ENCODE measurements at regions not wholly inside any gene's neighbourhood (a gene's known extent, or its start where the extent isn't known, plus 50 kb on each side); places are given as distances from the start of the nearest gene placed in this dataset.

DNA sequence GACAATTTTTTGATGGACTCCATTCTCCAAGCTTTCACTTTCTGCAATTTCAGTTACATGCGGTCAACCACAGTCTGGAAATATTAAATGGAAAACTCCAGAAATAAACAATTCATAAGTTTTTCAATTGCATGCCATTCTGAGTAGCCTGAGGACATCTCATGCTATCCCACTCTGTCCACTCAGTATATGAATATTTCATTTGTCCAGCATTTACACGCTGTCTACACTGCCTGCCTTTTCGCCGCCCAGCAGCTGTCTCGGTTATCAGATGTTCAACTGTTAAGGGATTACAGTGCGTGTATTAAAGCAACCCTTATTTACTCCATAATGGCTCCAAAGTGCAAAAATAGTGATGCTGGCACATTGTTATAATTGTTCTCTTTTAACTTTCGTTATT lies 116.3 kb downstream of the ADSS2 start:
- FAIRE-seq (no peak), DNase-seq (ENCODE audit: insufficient read length) (no peak)
- TF ChIP-seq TAF1 (IDR thresholded peaks at IDR 0.05; ENCODE audit: borderline replicate concordance, low read depth, low read length) (no peak), POLR2A (IDR thresholded peaks at IDR 0.05; ENCODE audit: low read depth, low read length) (no peak), POLR2AphosphoS5 (IDR thresholded peaks at IDR 0.05; ENCODE audit: low read depth, low read length) (no peak)

- TF ChIP-seq POLR2A (IDR thresholded peaks at IDR 0.05; ENCODE audit: low read depth, low read length) (no peak), TAF1 (IDR thresholded peaks at IDR 0.05; ENCODE audit: borderline replicate concordance, low read depth, low read length) (no peak), POLR2AphosphoS5 (IDR thresholded peaks at IDR 0.05; ENCODE audit: low read depth, low read length) (no peak)
- DNase-seq (ENCODE audit: insufficient read length) (no peak), FAIRE-seq (no peak)
These were observed 115.3 kb downstream of the ADSS2 start for GRCh38 chr1:244336232-244336899.

- TF ChIP-seq POLR2AphosphoS5 (IDR thresholded peaks at IDR 0.05; ENCODE audit: low read depth, low read length), result no peak
- TF ChIP-seq POLR2A (IDR thresholded peaks at IDR 0.05; ENCODE audit: low read depth, low read length), result no peak
- TF ChIP-seq TAF1 (IDR thresholded peaks at IDR 0.05; ENCODE audit: borderline replicate concordance, low read depth, low read length), result no peak
- DNase-seq (ENCODE audit: insufficient read length), result no peak
- no peak for FAIRE-seq
These were observed 113.9 kb downstream of the ADSS2 start for GRCh38 chr1:244337839-244338238.

- FAIRE-seq (no peak), DNase-seq (ENCODE audit: insufficient read length) (no peak)
- TF ChIP-seq POLR2A (IDR thresholded peaks at IDR 0.05; ENCODE audit: low read depth, low read length), result no peak
- no peak for TF ChIP-seq POLR2AphosphoS5 (IDR thresholded peaks at IDR 0.05; ENCODE audit: low read depth, low read length)
- TF ChIP-seq TAF1 (IDR thresholded peaks at IDR 0.05; ENCODE audit: borderline replicate concordance, low read depth, low read length), result no peak
These were observed 112.5 kb downstream of the ADSS2 start for GRCh38 chr1:244339073-244339692.

DNA sequence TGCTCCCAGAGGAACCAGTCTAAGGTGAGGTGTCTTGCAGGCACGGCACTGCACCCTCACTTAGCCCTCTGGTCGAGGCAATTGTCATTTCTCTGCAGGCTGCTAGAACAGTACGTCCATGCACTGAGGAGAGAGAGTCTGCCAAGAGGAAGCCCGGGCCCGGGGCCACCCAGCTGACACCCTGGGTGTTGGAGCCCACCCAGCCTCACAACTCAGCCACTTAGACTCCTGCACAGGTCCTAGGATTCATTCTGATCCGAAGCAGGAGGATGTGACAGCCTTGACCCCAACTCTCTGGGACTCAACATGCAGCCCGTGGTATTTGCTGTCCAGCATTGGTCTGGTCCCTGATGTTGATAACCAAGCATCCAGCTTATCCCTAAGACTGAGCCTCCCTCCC lies 111.9 kb downstream of the ADSS2 start:
- no peak for FAIRE-seq
- no peak for DNase-seq (ENCODE audit: insufficient read length)
- TF ChIP-seq TAF1 (IDR thresholded peaks at IDR 0.05; ENCODE audit: borderline replicate concordance, low read depth, low read length), result no peak
- no peak for TF ChIP-seq POLR2AphosphoS5 (IDR thresholded peaks at IDR 0.05; ENCODE audit: low read depth, low read length)
- no peak for TF ChIP-seq POLR2A (IDR thresholded peaks at IDR 0.05; ENCODE audit: low read depth, low read length)

DNA sequence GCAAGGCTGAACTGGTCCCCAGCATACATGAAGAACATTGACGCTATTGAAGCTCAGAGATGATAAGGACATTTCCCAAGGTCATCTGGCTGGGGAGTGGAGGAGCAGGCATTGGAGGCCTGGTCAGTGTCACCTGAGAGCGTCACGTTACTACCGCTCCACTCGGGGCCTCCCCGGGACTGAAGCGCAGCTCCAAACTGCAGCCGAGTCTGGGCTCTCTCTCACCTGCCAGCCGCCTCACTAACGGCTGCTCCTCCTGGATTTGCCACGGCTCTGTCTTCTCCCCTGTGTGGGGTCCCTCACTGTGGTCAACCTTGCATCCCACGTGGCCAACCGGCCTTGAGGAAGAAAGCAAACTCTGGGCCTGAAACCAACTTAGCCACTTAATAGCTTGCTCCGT lies 111.3 kb downstream of the ADSS2 start:
- FAIRE-seq (no peak), DNase-seq (ENCODE audit: insufficient read length) (no peak)
- TF ChIP-seq POLR2A (IDR thresholded peaks at IDR 0.05; ENCODE audit: low read depth, low read length) (no peak), POLR2AphosphoS5 (IDR thresholded peaks at IDR 0.05; ENCODE audit: low read depth, low read length) (no peak), TAF1 (IDR thresholded peaks at IDR 0.05; ENCODE audit: borderline replicate concordance, low read depth, low read length) (no peak)

GRCh38 chr1:244341455-244342450 lies 110.0 kb downstream of the ADSS2 start:
- no peak for DNase-seq (ENCODE audit: insufficient read length)
- no peak for TF ChIP-seq POLR2AphosphoS5 (IDR thresholded peaks at IDR 0.05; ENCODE audit: low read depth, low read length)
- TF ChIP-seq POLR2A (IDR thresholded peaks at IDR 0.05; ENCODE audit: low read depth, low read length), result no peak
- no peak for TF ChIP-seq TAF1 (IDR thresholded peaks at IDR 0.05; ENCODE audit: borderline replicate concordance, low read depth, low read length)
- FAIRE-seq, result no peak

DNA sequence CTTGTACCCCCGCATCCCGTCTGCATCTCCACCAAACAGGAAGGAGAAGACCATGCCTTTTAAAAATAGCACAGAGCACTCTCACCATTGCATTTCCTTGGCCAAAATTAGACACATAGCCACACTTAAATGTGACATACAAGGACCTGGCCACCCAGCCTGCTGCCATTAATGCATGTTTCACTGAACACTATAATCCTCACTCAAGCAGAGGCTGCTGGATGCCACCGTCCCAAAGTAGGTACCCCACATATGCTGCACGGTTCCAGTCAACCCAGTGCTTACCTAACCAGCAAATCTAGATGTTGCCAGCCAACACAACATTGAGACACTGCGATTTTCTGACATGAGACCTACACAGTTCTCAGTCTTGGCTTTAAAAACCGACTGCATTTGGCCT lies 107.7 kb downstream of the ADSS2 start:
- TF ChIP-seq TAF1 (IDR thresholded peaks at IDR 0.05; ENCODE audit: borderline replicate concordance, low read depth, low read length), result no peak
- no peak for TF ChIP-seq POLR2A (IDR thresholded peaks at IDR 0.05; ENCODE audit: low read depth, low read length)
- no peak for TF ChIP-seq POLR2AphosphoS5 (IDR thresholded peaks at IDR 0.05; ENCODE audit: low read depth, low read length)

GRCh38 chr1:244346972-244347618 lies 104.6 kb downstream of the ADSS2 start:
- no peak for DNase-seq (ENCODE audit: insufficient read length)
- TF ChIP-seq POLR2A (IDR thresholded peaks at IDR 0.05; ENCODE audit: low read depth, low read length) (no peak), POLR2AphosphoS5 (IDR thresholded peaks at IDR 0.05; ENCODE audit: low read depth, low read length) (no peak), TAF1 (IDR thresholded peaks at IDR 0.05; ENCODE audit: borderline replicate concordance, low read depth, low read length) (no peak)
- no peak for FAIRE-seq

More for the DNA sequence above, 107.7 kb downstream of the ADSS2 start:
- FAIRE-seq (no peak), DNase-seq (ENCODE audit: insufficient read length) (no peak)

DNA sequence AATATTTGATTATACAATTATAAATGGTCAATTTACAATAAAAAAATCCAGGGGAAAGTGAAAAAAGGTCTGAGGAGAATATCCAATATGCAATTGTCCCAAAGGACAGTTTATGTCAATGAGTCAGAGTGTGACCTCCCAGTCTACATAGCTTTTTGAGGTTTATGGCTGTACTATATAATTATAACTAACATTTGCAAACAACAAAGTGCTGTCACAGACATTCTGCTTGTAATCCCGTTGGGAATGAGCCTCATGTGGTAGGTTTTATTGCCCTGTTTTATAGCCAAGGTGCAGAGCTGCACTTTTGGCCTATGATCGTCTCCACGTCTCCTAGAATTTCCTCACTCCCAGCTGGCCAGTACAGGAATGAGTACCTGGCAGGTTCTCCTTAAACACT lies 103.8 kb downstream of the ADSS2 start:
- FAIRE-seq (no peak), DNase-seq (ENCODE audit: insufficient read length) (no peak)
- TF ChIP-seq TAF1 (IDR thresholded peaks at IDR 0.05; ENCODE audit: borderline replicate concordance, low read depth, low read length) (no peak), POLR2AphosphoS5 (IDR thresholded peaks at IDR 0.05; ENCODE audit: low read depth, low read length) (no peak), POLR2A (IDR thresholded peaks at IDR 0.05; ENCODE audit: low read depth, low read length) (no peak)

DNA sequence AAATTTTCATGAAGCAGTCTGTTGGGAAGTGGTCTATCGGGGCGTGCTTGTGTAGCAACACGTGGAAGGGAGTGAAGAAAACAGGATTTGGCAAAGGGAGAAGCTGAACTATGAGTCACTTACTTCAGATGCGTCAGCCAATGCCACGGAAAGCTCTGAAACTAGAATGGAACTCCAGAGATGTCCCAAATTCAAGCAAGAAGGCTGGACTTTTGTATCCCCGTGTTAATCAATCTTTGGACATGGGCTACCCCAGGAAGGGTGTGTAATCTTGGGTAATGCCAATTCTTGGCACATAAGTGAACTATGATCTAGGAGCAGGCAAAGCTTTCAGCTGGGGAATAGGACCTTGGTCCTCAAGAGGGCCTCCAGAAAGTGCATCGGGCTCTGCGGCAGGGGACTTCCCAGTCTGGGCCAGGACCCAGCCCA lies 102.6 kb downstream of the ADSS2 start:
- TF ChIP-seq POLR2A (IDR thresholded peaks at IDR 0.05; ENCODE audit: low read depth, low read length) (no peak), TAF1 (IDR thresholded peaks at IDR 0.05; ENCODE audit: borderline replicate concordance, low read depth, low read length) (no peak), POLR2AphosphoS5 (IDR thresholded peaks at IDR 0.05; ENCODE audit: low read depth, low read length) (no peak)
- DNase-seq (ENCODE audit: insufficient read length) (no peak), FAIRE-seq (no peak)
